HFFc6 (cell line): ENCODE measurements at regions not wholly inside any gene's neighbourhood (a gene's known extent, or its start where the extent isn't known, plus 50 kb on each side); places are given as distances from the start of the nearest gene placed in this dataset.
"Not testable (repeated sequence)": the region's sequence is repeated elsewhere in the genome, so short reads cannot be mapped to it uniquely, and the experiment has no call there.

Experiments
- DNase-seq: peaks from one replicate; pipeline ENCODE4 v3.0.0-alpha.2; 2018
- H3K27ac Mint-ChIP-seq: 2 replicates; pipeline ENCODE4 v1.8.0; 2020; ENCODE audit warnings: mild to moderate bottlenecking, mixed read lengths
- H3K27me3 Mint-ChIP-seq: 2 replicates; pipeline ENCODE4 v1.8.0; 2021; ENCODE audit warnings: mild to moderate bottlenecking, moderate library complexity, mixed read lengths; ENCODE audit not compliant: insufficient read depth
- H3K36me3 Mint-ChIP-seq: 2 replicates; pipeline ENCODE4 v1.8.0; 2021; ENCODE audit warnings: low read depth, mixed read lengths
- H3K4me1 Mint-ChIP-seq: 2 replicates; pipeline ENCODE4 v1.8.0; 2020; ENCODE audit warnings: low read depth, mixed read lengths
- H3K4me3 Mint-ChIP-seq: 2 replicates; pipeline ENCODE4 v1.8.0; 2020; ENCODE audit warnings: mild to moderate bottlenecking, moderate library complexity, mixed read lengths
- H3K9me3 Mint-ChIP-seq: 2 replicates; pipeline ENCODE4 v1.8.0; 2020; ENCODE audit warnings: mild to moderate bottlenecking, mixed read lengths
- TF ChIP-seq, protein P1 (sequence below): fragments of 200-600 bp; sonication (generic); IDR thresholded peaks from 2 replicates; pipeline ENCODE4 v1.5.0; 2021; ENCODE audit warnings: antibody characterized with exemption, mild to moderate bottlenecking

DNA sequence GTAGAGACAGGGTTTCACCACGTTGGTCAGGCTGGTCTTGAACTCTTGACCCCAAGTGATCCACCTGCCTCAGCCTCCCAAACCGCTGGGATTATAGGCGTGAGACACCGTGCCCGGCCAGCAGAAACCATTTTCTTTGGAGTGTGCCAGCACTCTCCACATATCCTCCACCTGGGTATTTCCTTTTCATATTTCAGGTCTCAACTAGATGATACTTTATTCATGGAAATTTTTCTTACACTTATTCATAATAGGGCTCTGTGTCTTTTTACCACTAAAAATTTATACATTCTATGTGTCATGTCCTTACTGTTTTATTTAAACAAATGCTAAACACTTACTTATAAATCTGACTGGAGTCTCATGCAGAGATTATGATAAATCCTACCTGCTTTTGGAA, 305.9 kb downstream of the PCDH20 start:
- Mint-ChIP-seq H3K9me3 (peaks cover 19% of the 10 kb centered on the region), H3K4me3 (no peak overlapping the region), H3K27ac (no peak overlapping the region), H3K27me3 (no peaks in the 10 kb centered on the region), H3K4me1 (no peaks in the 10 kb centered on the region), H3K36me3 (no peaks in the 10 kb centered on the region; the same call in 1 of the 2 replicates)
- TF ChIP-seq, protein P1, sequence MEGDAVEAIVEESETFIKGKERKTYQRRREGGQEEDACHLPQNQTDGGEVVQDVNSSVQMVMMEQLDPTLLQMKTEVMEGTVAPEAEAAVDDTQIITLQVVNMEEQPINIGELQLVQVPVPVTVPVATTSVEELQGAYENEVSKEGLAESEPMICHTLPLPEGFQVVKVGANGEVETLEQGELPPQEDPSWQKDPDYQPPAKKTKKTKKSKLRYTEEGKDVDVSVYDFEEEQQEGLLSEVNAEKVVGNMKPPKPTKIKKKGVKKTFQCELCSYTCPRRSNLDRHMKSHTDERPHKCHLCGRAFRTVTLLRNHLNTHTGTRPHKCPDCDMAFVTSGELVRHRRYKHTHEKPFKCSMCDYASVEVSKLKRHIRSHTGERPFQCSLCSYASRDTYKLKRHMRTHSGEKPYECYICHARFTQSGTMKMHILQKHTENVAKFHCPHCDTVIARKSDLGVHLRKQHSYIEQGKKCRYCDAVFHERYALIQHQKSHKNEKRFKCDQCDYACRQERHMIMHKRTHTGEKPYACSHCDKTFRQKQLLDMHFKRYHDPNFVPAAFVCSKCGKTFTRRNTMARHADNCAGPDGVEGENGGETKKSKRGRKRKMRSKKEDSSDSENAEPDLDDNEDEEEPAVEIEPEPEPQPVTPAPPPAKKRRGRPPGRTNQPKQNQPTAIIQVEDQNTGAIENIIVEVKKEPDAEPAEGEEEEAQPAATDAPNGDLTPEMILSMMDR, result no peak
- DNase-seq, result no peak

DNA sequence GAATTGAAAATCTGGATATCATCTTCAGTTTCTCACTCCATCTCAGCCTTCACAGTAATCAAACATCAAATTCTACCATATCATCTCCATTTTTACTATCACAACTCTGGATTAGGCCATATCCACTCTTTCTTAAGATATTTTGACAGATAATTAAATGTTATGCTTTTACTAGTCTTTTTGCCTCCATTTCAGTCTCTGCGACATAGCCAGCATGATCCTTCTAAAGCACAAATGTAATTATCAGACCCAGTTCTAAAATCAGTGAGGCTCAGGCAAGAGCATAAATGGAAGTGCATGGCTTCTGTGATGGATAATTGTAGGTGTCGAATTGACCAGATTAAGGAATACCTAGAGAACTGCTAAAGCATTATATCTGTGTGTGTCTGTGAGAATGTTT, 307.7 kb downstream of the PCDH20 start:
- Mint-ChIP-seq H3K27ac (no peak overlapping the region), H3K4me3 (no peak overlapping the region), H3K27me3 (no peaks in the 10 kb centered on the region), H3K4me1 (no peaks in the 10 kb centered on the region), H3K9me3 (peaks cover 23% of the 10 kb centered on the region), H3K36me3 (no peaks in the 10 kb centered on the region; the same call in 1 of the 2 replicates)
- TF ChIP-seq, protein P1, result no peak
- no peak for DNase-seq

DNA sequence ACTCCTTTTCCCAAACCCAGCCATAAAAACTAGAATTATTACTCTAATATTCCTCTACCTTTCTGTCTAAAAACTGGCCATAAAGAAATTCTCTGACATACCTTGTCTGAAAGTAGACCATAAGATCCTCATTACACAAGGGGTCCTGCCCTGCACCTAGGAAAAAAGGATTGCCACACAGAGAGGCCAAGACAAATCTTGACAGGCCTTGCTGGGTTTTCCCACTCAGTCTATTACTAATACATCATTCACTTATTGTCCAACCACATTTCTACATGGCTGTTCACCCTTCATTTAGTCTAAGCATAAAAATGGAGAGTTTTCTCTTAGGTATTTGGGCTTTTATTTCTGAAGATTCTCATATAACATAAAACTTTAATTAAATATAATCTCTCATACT, 319.8 kb downstream of the PCDH20 start:
- Mint-ChIP-seq H3K27ac (no peak overlapping the region), H3K4me1 (no peaks in the 10 kb centered on the region), H3K36me3 (no peaks in the 10 kb centered on the region), H3K27me3 (no peaks in the 10 kb centered on the region), H3K9me3 (peaks cover 63% of the 10 kb centered on the region), H3K4me3 (no peak overlapping the region)
- no peak for DNase-seq
- TF ChIP-seq, protein P1, result no peak

DNA sequence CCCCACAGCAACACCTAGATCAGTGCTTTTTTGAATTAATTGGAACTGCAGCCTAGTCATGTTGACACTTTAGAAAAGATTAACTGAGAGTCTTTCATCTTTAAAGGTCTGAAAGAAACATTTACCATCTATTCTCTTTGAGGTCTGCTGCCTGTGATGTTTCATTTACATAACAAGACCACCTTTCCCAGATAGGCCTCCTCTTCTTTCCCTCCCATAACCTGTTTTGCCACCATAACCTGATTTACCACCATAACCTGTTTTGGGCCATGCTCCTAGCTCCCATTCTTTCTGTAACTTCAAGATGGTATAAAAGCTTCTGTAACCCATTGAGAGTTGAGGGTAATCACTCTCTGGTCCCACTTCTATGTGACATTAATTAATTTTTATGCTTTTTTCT, 320.8 kb downstream of the PCDH20 start:
- no peak overlapping the region for H3K27ac Mint-ChIP-seq
- no peaks in the 10 kb centered on the region for H3K4me1 Mint-ChIP-seq
- TF ChIP-seq, protein P1, result no peak
- H3K27me3 Mint-ChIP-seq, result no peaks in the 10 kb centered on the region
- DNase-seq, result no peak
- H3K36me3 Mint-ChIP-seq, result no peaks in the 10 kb centered on the region
- H3K9me3 Mint-ChIP-seq, result peaks cover 65% of the 10 kb centered on the region
- H3K4me3 Mint-ChIP-seq, result no peak overlapping the region

DNA sequence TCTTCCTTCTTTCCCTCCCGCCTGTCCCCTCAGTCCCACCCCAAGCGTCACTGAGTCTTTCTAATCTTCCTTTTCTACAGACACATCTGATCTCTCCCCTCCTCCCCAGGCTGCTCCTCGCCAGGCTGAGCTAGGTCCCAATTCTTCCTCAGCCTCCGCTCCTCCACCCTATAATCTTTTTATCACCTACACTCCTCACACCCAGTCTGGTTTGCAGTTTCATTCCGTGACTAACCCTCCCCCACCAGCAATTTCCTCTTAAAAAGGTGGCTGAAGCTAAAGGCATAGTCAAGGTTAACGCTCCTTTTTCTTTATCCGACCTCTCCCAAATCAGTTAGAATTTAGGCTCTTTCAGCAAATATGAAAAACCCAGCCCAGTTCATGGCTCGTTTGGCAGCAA, 325.8 kb downstream of the PCDH20 start:
- H3K9me3 Mint-ChIP-seq, result peaks cover 63% of the 10 kb centered on the region
- H3K27me3 Mint-ChIP-seq, H3K4me3 Mint-ChIP-seq, H3K36me3 Mint-ChIP-seq, H3K4me1 Mint-ChIP-seq, H3K27ac Mint-ChIP-seq, DNase-seq: not testable (repeated sequence)

DNA sequence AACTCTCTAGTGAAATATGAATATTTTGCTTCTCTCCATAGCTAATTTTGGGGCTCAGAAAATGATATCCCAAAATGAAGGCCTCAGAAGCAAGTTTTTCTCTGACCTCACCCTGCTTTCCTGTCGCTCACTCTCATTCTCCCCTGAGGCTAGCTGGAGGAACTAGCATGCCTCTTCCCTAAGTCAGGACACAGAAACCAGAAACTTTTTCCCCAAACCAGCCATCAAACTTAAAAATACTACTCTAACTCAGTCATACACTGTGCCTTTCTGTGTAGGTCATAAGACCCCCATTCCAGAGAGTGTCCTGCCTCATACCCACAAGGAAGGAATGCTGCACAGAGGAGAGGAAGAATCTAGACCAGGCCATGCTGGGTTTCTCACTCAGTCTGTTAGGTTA, 329.6 kb downstream of the PCDH20 start:
- no peak for DNase-seq
- H3K4me3 Mint-ChIP-seq, result no peak overlapping the region
- TF ChIP-seq, protein P1, result no peak
- H3K27me3 Mint-ChIP-seq, result no peaks in the 10 kb centered on the region
- H3K36me3 Mint-ChIP-seq, result peaks cover 5% of the 10 kb centered on the region; the same call in 1 of the 2 replicates
- H3K4me1 Mint-ChIP-seq, result no peaks in the 10 kb centered on the region
- no peak overlapping the region for H3K27ac Mint-ChIP-seq
- peaks cover 37% of the 10 kb centered on the region for H3K9me3 Mint-ChIP-seq
